ENCODE measurements at regions not wholly inside any gene's neighbourhood (a gene's known extent, or its start where the extent isn't known, plus 50 kb on each side); places are given as distances from the start of the nearest gene placed in this dataset.

DNA sequence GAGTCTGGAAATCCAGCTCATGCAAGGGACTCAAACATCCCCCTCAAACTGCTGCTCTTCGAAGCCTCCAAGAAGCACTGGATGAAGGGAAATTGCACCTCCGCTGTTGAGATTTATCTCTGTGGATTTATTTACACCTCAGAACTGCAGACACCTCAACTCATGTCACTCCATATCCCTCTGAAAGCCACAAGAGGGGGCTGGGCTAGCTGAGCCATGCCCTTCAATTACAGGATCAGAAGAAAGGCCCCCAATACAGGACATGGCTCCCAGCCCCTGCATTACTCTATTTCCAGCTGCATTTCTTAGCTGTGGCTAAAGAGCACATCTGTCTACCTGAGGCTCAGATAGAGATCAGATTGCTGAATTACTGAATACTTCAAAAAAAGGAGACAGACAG is 103.1 kb upstream of the DYNLRB2 start:
- H3K4me1 ChIP-seq (replicated peaks; ENCODE audit: insufficient read depth), result no peaks in the 10 kb centered on the region
- no peaks in the 10 kb centered on the region for H3K9me3 ChIP-seq (ENCODE audit: insufficient read depth, low read depth)
- no peak overlapping the region for H2AFZ ChIP-seq
- no peaks in the 10 kb centered on the region for H4K20me1 ChIP-seq (ENCODE audit: insufficient read depth)
- H3K36me3 ChIP-seq (ENCODE audit: low read depth), result no peaks in the 10 kb centered on the region
- no peak overlapping the region for H3K4me2 ChIP-seq
- H3K79me2 ChIP-seq (ENCODE audit: low read depth), result no peaks in the 10 kb centered on the region
- H3K9me2 ChIP-seq (ENCODE audit: insufficient read depth), result no peaks in the 10 kb centered on the region
- H3K4me3 ChIP-seq, result no peak overlapping the region
- TF ChIP-seq, protein P1, sequence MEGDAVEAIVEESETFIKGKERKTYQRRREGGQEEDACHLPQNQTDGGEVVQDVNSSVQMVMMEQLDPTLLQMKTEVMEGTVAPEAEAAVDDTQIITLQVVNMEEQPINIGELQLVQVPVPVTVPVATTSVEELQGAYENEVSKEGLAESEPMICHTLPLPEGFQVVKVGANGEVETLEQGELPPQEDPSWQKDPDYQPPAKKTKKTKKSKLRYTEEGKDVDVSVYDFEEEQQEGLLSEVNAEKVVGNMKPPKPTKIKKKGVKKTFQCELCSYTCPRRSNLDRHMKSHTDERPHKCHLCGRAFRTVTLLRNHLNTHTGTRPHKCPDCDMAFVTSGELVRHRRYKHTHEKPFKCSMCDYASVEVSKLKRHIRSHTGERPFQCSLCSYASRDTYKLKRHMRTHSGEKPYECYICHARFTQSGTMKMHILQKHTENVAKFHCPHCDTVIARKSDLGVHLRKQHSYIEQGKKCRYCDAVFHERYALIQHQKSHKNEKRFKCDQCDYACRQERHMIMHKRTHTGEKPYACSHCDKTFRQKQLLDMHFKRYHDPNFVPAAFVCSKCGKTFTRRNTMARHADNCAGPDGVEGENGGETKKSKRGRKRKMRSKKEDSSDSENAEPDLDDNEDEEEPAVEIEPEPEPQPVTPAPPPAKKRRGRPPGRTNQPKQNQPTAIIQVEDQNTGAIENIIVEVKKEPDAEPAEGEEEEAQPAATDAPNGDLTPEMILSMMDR (conservative IDR thresholded peaks at IDR 0.05), result no peak
- TF ChIP-seq EZH2 (IDR thresholded peaks at IDR 0.05; ENCODE audit: low read depth), result no peak
- POLR2A ChIA-PET (ENCODE audit: unreplicated experiment), result no interaction called here
- intact Hi-C loops (cut with micrococcal nuclease; ENCODE audit: unreplicated experiment), result no loop called here
- no TSS peak for BruUV-seq (replicated peaks)
- DNase-seq, result no peak
- CTCF ChIA-PET, result no interaction called here
- no peaks in the 10 kb centered on the region for H3K27me3 ChIP-seq (ENCODE audit: insufficient read depth, low read depth)
- no peaks in the 10 kb centered on the region for H3F3A ChIP-seq (ENCODE audit: insufficient read depth, low read depth)
- no peak overlapping the region for H3K27ac ChIP-seq

DNA sequence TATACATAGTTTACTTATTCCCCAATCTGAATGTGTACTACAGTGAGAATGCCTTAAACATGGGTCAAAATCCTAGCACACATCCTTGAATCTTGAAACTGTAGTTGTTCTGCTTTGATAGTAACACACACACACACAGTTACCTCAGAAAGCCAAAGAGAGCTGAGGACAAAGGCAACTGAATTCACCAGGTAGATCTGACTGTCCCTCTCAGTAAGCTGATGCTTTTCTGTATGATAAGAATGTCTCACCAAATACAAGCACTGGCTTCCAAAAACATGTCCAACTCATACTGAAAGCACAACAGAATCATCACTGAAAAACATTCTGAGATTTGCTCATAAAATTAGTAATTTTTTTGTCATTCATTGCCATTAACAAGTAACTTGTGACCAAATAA is 104.3 kb upstream of the DYNLRB2 start:
- Histone ChIP-seq H3K9me2 (ENCODE audit: insufficient read depth) (no peaks in the 10 kb centered on the region), H3K4me2 (no peak overlapping the region), H3K27ac (no peak overlapping the region), H3K27me3 (ENCODE audit: insufficient read depth, low read depth) (no peaks in the 10 kb centered on the region), H2AFZ (no peak overlapping the region), H3K4me1 (replicated peaks; ENCODE audit: insufficient read depth) (no peaks in the 10 kb centered on the region), H4K20me1 (ENCODE audit: insufficient read depth) (no peaks in the 10 kb centered on the region), H3K4me3 (no peak overlapping the region), H3K79me2 (ENCODE audit: low read depth) (no peaks in the 10 kb centered on the region), H3F3A (ENCODE audit: insufficient read depth, low read depth) (no peaks in the 10 kb centered on the region), H3K9me3 (ENCODE audit: insufficient read depth, low read depth) (no peaks in the 10 kb centered on the region), H3K36me3 (ENCODE audit: low read depth) (no peaks in the 10 kb centered on the region)
- ChIA-PET CTCF (no interaction called here), POLR2A (ENCODE audit: unreplicated experiment) (no interaction called here)
- DNase-seq, result no peak
- intact Hi-C loops (cut with micrococcal nuclease; ENCODE audit: unreplicated experiment), result no loop called here
- TF ChIP-seq, protein P1 (conservative IDR thresholded peaks at IDR 0.05), result no peak
- no peak for TF ChIP-seq EZH2 (IDR thresholded peaks at IDR 0.05; ENCODE audit: low read depth)
- no TSS peak for BruUV-seq (replicated peaks)

DNA sequence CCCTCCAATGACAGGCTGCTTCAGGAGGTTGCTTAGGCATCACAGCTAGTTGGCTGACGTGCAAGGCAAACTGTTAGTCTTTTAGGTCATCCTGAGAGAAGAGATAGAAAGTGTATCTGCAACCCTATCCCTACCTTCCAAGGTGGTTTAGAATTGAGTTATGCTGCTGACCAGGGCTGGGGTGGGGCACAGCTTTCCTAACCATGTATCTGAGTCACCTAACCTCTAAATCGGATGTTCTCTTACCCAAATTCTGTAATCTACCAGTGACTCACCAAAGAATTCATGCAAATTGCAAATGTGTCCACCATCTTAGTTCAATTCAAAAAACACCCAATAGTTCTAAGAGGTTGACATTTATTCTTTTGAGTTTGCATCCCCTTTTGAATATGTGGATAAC is 107.2 kb upstream of the DYNLRB2 start:
- ChIA-PET CTCF (no interaction called here), POLR2A (ENCODE audit: unreplicated experiment) (no interaction called here)
- Histone ChIP-seq H3K36me3 (ENCODE audit: low read depth) (no peaks in the 10 kb centered on the region), H3F3A (ENCODE audit: insufficient read depth, low read depth) (no peaks in the 10 kb centered on the region), H3K9me2 (ENCODE audit: insufficient read depth) (no peaks in the 10 kb centered on the region), H2AFZ (no peak overlapping the region), H3K4me3 (no peak overlapping the region), H3K9me3 (ENCODE audit: insufficient read depth, low read depth) (no peaks in the 10 kb centered on the region), H3K27ac (no peak overlapping the region), H3K4me2 (no peak overlapping the region), H3K79me2 (ENCODE audit: low read depth) (no peaks in the 10 kb centered on the region), H3K27me3 (ENCODE audit: insufficient read depth, low read depth) (no peaks in the 10 kb centered on the region), H3K4me1 (replicated peaks; ENCODE audit: insufficient read depth) (no peaks in the 10 kb centered on the region), H4K20me1 (ENCODE audit: insufficient read depth) (no peaks in the 10 kb centered on the region)
- TF ChIP-seq, protein P1 (conservative IDR thresholded peaks at IDR 0.05), result no peak
- TF ChIP-seq EZH2 (IDR thresholded peaks at IDR 0.05; ENCODE audit: low read depth), result no peak
- peak in 1 of 2 experiments; percentile 37 for DNase-seq
- no TSS peak for BruUV-seq (replicated peaks)
- intact Hi-C loops (cut with micrococcal nuclease; ENCODE audit: unreplicated experiment), result no loop called here

Measured in PC-9 (cell line).